Mucosa of rectum (tissue), 2 donors: ENCODE measurements at regions not wholly inside any gene's neighbourhood (a gene's known extent, or its start where the extent isn't known, plus 50 kb on each side); places are given as distances from the start of the nearest gene placed in this dataset.
A peak's percentile ranks its signal among the peaks of the same experiment; 100 is the strongest.

ENCODE experiments used
- H3K27ac ChIP-seq, 2 donors: one replicate each; pipeline ENCODE4 v1.7.0; 2013; ENCODE audit warnings: inconsistent platforms in 2 of 2, low read depth in 2 of 2, low read length in 2 of 2
- H3K27me3 ChIP-seq, 2 donors: one replicate each; pipeline ENCODE4 v1.7.0; 2013; ENCODE audit warnings: low read length in 2 of 2; ENCODE audit not compliant: control insufficient read depth in 2 of 2, insufficient read depth in 2 of 2
- H3K36me3 ChIP-seq, 2 donors: one replicate each; pipeline ENCODE4 v1.7.0; 2013; ENCODE audit warnings: low read length in 2 of 2; ENCODE audit not compliant: control insufficient read depth in 2 of 2, insufficient read depth in 2 of 2
- H3K4me1 ChIP-seq, 2 donors: one replicate each; pipeline ENCODE4 v1.7.0; 2013; ENCODE audit warnings: low read length in 2 of 2, mild to moderate bottlenecking in 1 of 2; ENCODE audit not compliant: control insufficient read depth in 2 of 2, insufficient read depth in 2 of 2
- H3K4me3 ChIP-seq, 2 donors: one replicate each; pipeline ENCODE4 v1.7.0; 2013; ENCODE audit warnings: low read length in 2 of 2
- H3K9ac ChIP-seq, 2 donors: one replicate each; pipeline ENCODE4 v1.7.0; 2013; ENCODE audit warnings: low read length in 2 of 2, low read depth in 1 of 2, mild to moderate bottlenecking in 1 of 2
- H3K9me3 ChIP-seq, 2 donors: one replicate each; pipeline ENCODE4 v1.7.0; 2013; ENCODE audit warnings: low read length in 2 of 2; ENCODE audit not compliant: control insufficient read depth in 2 of 2
- donor health status: healthy.
- donor health status: Normal muscosa, but diverticular disease.

DNA sequence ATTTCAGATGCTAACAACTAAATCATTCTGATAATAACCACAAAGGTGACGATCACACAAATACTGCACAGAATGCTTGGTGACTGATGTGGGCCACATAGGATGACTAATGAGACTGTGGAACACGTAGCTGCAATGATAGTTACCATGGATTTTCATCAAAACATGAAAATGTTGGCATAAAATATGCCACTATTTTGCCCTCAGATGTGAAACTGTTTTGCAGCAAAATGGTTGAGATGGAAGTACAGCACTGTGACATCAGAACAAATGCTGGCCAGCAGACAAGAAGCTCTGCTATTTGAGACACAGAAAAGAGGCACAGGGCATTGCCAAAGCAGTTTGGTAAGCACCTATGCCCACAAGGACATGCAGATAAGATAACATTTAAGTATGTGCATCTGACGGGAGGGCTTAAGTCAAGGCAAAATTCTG is 83.8 kb downstream of the NIBAN1 start:
- Histone ChIP-seq H3K27ac (peak overlapping the region in 1 of 2 donors; percentile 12), H3K4me1 (no peaks in the 10 kb centered on the region), H3K36me3 (no peaks in the 10 kb centered on the region), H3K27me3 (no peaks in the 10 kb centered on the region), H3K9ac (no peak overlapping the region), H3K9me3 (no peaks in the 10 kb centered on the region), H3K4me3 (no peak overlapping the region)

- Histone ChIP-seq H3K9me3 (no peaks in the 10 kb centered on the region), H3K9ac (no peak overlapping the region), H3K4me3 (no peak overlapping the region), H3K27me3 (no peaks in the 10 kb centered on the region), H3K36me3 (no peaks in the 10 kb centered on the region), H3K4me1 (no peaks in the 10 kb centered on the region), H3K27ac (peak overlapping the region in 1 of 2 donors; percentile 12)
Observed at GRCh38 chr1:184889902-184890301, 84.4 kb downstream of the NIBAN1 start.

- Histone ChIP-seq H3K36me3 (no peaks in the 10 kb centered on the region), H3K27me3 (no peaks in the 10 kb centered on the region), H3K4me1 (no peaks in the 10 kb centered on the region), H3K27ac (no peak overlapping the region), H3K9ac (no peak overlapping the region), H3K9me3 (no peaks in the 10 kb centered on the region), H3K4me3 (no peak overlapping the region)
Observed at GRCh38 chr1:184889166-184889565, 85.1 kb downstream of the NIBAN1 start.

DNA sequence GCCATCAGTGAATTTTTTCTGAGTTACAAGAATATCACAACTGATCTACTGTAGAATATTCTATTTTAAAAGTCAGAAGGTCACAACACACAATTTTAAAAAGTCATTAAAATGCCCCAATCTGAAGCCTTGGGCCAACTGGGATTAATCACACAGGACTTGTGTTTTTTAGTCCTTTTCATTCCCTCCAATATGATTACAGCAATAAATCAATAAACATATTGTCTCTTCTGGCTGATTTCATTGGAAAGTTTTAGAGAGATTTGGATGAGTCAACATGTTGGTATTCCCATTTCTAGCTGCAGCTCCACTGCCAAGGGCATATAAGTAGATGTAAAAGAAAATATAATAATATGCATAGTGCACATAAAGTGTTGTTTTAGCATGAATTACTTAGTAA is 85.8 kb downstream of the NIBAN1 start:
- H3K9me3 ChIP-seq, result no peaks in the 10 kb centered on the region
- H3K36me3 ChIP-seq, result no peaks in the 10 kb centered on the region
- no peak overlapping the region for H3K9ac ChIP-seq
- no peak overlapping the region for H3K4me3 ChIP-seq
- no peak overlapping the region for H3K27ac ChIP-seq
- H3K27me3 ChIP-seq, result no peaks in the 10 kb centered on the region
- no peaks in the 10 kb centered on the region for H3K4me1 ChIP-seq

- H3K4me3 ChIP-seq, result no peak overlapping the region
- no peaks in the 10 kb centered on the region for H3K9me3 ChIP-seq
- H3K9ac ChIP-seq, result no peak overlapping the region
- no peaks in the 10 kb centered on the region for H3K4me1 ChIP-seq
- peak overlapping the region in 1 of 2 donors; percentile 23 for H3K27ac ChIP-seq
- H3K36me3 ChIP-seq, result no peaks in the 10 kb centered on the region
- H3K27me3 ChIP-seq, result no peaks in the 10 kb centered on the region
Observed at GRCh38 chr1:184882957-184883815, 91.1 kb downstream of the NIBAN1 start.

DNA sequence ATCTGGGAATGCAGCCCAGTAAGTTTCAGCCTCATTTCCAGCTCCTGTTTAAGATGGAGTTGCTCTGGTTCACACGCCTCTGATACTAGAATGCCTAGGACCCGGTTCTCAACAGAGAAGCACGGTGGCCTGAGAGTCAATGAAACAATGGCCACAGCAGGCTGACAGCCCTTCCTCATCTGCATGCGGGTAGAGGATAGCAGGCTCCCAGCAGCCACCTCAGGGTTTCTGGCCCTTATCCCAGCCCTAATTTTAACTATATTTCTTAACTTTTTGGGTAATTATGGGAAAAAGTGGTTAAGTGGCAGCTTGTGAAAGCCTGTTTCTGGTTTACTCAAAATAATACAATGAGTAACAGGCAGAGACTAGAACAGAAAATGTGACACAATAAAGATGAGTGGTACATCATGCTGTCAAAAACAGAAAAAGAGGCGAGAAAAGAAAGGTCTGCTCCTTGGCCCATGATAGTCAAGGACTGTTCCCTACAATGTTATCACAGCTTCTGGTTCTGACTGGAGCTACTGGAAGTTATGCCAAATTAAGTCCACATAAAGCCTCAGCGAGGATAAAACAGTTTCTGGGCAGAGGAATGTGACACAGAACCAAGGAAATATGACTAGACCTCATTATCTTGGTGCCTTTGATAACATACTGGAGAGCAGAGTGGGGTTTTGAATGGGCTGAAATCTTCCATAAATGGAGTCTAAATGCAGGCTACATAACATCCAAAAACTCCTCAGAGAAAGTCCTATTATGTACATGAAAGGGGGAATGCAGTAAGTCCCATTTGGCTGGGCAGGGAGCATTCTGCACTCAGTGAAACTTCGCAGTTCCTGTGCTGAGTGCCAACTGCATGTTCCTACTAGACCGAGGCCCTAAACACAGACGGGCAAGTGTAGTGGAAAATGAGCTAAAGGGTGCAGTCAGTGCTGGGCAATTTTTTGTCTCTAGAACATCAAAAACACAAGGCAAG is 92.1 kb downstream of the NIBAN1 start:
- Histone ChIP-seq H3K9ac (no peak overlapping the region), H3K27ac (peak overlapping the region; percentile 11 to 25), H3K4me3 (no peak overlapping the region), H3K36me3 (no peaks in the 10 kb centered on the region), H3K27me3 (no peaks in the 10 kb centered on the region), H3K9me3 (no peaks in the 10 kb centered on the region), H3K4me1 (no peaks in the 10 kb centered on the region)

- H3K9me3 ChIP-seq, result no peaks in the 10 kb centered on the region
- no peak overlapping the region for H3K4me3 ChIP-seq
- H3K36me3 ChIP-seq, result no peaks in the 10 kb centered on the region
- no peak overlapping the region for H3K9ac ChIP-seq
- no peaks in the 10 kb centered on the region for H3K27me3 ChIP-seq
- H3K27ac ChIP-seq, result no peak overlapping the region
- H3K4me1 ChIP-seq, result no peaks in the 10 kb centered on the region
Observed at GRCh38 chr1:184879876-184880557, 94.3 kb downstream of the NIBAN1 start.

GRCh38 chr1:184878602-184879001 is 95.7 kb downstream of the NIBAN1 start:
- no peaks in the 10 kb centered on the region for H3K9me3 ChIP-seq
- H3K4me3 ChIP-seq, result no peak overlapping the region
- no peaks in the 10 kb centered on the region for H3K27me3 ChIP-seq
- no peaks in the 10 kb centered on the region for H3K36me3 ChIP-seq
- H3K9ac ChIP-seq, result no peak overlapping the region
- no peaks in the 10 kb centered on the region for H3K4me1 ChIP-seq
- H3K27ac ChIP-seq, result no peak overlapping the region

DNA sequence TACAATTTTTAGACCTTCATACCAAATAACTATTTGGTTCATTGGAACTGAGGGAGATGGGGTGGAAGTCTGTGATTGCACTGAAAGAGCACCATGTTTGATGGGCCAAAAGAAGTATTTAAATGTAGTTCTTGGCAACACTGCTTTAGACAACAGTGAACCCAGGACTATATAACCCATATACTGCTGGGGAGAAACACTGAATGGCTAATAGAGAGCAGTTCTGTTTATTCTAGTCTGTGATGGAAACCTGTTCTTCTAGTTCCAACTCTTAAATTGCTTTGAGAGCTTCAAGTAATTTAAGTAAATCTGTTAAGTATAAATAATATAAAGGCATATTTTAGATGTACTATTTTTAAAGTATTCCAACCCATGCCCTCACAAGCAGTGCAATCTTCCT is 96.3 kb downstream of the NIBAN1 start:
- Histone ChIP-seq H3K9me3 (no peaks in the 10 kb centered on the region), H3K9ac (no peak overlapping the region), H3K4me3 (no peak overlapping the region), H3K27me3 (no peaks in the 10 kb centered on the region), H3K36me3 (no peaks in the 10 kb centered on the region), H3K27ac (no peak overlapping the region), H3K4me1 (no peaks in the 10 kb centered on the region)
